ENCODE measurements at regions not wholly inside any gene's neighbourhood (a gene's known extent, or its start where the extent isn't known, plus 50 kb on each side); places are given as distances from the start of the nearest gene placed in this dataset.

DNA sequence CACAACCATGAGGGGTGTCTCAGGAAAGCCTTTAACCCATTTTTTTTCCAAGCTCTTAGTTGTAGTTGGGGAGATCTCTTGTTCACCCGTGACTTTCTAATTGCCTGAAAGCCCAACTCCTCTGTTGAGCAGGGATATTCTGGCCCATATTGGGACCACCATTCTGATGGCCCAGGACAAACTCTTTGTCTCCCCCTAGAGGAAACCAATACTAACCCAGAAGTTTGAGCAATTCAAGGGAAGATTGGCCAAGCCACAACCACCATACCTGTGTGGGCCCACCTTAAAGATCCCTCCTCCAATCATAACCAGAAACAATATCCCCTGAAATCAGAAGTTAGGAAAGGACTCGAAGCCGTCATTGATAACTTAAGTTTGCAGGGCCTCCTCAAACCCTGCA lies 132.6 kb downstream of the THBS2 start:
- BruUV-seq (replicated peaks): no TSS peak
- no peaks in the 10 kb centered on the region for H3K27me3 Mint-ChIP-seq (ENCODE audit: insufficient read depth, unreplicated experiment)
- ChIA-PET CTCF (no interaction called here), POLR2A (no interaction called here)
- H3K9me3 Mint-ChIP-seq (ENCODE audit: unreplicated experiment): no peaks in the 10 kb centered on the region
- H3K36me3 Mint-ChIP-seq (ENCODE audit: insufficient read depth, unreplicated experiment): no peaks in the 10 kb centered on the region
- H3K4me3 Mint-ChIP-seq (ENCODE audit: unreplicated experiment): no peak overlapping the region
- no peak overlapping the region for H3K27ac Mint-ChIP-seq (ENCODE audit: low read depth, unreplicated experiment)
- DNase-seq (ENCODE audit: unreplicated experiment): no peak
- TF ChIP-seq, protein P1, sequence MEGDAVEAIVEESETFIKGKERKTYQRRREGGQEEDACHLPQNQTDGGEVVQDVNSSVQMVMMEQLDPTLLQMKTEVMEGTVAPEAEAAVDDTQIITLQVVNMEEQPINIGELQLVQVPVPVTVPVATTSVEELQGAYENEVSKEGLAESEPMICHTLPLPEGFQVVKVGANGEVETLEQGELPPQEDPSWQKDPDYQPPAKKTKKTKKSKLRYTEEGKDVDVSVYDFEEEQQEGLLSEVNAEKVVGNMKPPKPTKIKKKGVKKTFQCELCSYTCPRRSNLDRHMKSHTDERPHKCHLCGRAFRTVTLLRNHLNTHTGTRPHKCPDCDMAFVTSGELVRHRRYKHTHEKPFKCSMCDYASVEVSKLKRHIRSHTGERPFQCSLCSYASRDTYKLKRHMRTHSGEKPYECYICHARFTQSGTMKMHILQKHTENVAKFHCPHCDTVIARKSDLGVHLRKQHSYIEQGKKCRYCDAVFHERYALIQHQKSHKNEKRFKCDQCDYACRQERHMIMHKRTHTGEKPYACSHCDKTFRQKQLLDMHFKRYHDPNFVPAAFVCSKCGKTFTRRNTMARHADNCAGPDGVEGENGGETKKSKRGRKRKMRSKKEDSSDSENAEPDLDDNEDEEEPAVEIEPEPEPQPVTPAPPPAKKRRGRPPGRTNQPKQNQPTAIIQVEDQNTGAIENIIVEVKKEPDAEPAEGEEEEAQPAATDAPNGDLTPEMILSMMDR (IDR thresholded peaks at IDR 0.05; ENCODE audit: unreplicated experiment): no peak
- intact Hi-C loops (cut with micrococcal nuclease): no loop called here
- no peaks in the 10 kb centered on the region for H3K4me1 Mint-ChIP-seq (ENCODE audit: insufficient read depth, unreplicated experiment)

DNA sequence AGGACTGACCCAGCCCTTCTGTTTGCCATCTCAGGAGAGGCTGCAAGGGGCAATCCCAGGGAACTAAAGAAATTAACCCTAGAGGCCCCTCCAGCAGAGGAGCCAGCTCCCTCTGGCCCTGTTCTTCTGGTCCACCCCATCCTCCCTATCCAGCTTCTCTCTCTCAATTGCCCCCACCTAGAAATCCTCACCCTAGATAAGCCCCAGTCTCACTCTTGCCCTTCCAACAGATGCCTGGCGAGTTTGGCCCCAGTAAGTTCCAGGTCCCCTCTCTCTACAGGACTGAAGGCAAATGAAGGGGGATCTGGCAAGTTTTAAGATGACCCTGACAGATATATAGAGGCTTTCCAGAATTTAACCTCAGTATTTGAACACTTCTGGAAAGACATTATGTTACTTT lies 134.0 kb downstream of the THBS2 start:
- TF ChIP-seq, protein P1 (IDR thresholded peaks at IDR 0.05; ENCODE audit: unreplicated experiment): no peak
- Mint-ChIP-seq H3K9me3 (ENCODE audit: unreplicated experiment) (no peaks in the 10 kb centered on the region), H3K27ac (ENCODE audit: low read depth, unreplicated experiment) (no peak overlapping the region), H3K4me1 (ENCODE audit: insufficient read depth, unreplicated experiment) (no peaks in the 10 kb centered on the region), H3K36me3 (ENCODE audit: insufficient read depth, unreplicated experiment) (no peaks in the 10 kb centered on the region), H3K27me3 (ENCODE audit: insufficient read depth, unreplicated experiment) (no peaks in the 10 kb centered on the region), H3K4me3 (ENCODE audit: unreplicated experiment) (no peak overlapping the region)
- no peak for DNase-seq (ENCODE audit: unreplicated experiment)
- ChIA-PET POLR2A (no interaction called here), CTCF (interaction anchor here (0.6 kb wide), 1 partner anchor 164 kb away, joined by 3 read pairs; no protein-coding TSS in a partner anchor)
- intact Hi-C loops (cut with micrococcal nuclease): no loop called here
- BruUV-seq (replicated peaks): no TSS peak

DNA sequence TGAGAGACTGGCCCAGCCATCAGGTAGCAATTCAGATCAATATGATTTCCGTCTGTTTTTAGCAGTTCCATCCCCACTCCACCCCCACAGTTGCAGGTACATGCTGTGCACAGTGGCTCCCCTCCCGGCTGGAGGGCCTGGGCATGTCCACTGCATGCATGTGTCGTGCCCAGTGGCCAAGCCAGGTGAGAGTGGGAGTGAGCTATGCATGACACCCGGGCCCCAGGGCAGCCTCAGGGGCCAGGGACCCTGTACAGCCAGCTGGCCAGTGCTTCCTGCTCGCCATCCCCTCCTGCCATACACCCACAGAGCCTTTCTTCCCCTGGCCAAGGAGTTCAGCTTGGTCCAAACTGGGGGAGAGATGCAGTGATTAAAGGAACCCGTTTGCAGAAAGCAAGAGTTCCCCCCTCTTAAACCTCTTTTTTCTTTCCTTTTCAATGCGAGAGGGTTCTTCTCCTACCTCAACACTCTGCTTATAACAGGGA lies 135.3 kb downstream of the THBS2 start:
- POLR2A ChIA-PET: no interaction called here

DNA sequence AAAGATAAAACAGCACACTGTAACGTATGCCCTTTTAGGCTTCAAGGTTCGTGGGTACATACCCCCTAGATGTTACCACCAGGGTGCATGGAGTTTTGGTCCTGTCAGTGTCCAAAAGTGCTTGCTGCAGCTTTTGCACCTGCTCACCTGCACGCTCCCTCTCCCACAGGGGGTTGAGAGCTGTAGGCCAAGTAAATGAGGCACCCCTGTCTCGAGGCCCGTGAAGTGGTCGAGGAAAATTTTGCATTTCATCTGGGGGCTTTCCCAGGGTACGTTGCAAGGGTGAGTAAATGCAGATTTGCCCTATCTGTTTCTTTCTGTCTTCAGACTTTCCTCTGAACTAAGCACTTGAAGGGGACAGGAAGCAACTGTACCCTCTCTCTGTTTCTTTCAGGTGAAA lies 136.0 kb downstream of the THBS2 start:
- DNase-seq (ENCODE audit: unreplicated experiment): no peak
- ChIA-PET POLR2A (interaction anchor here (0.6 to 1.0 kb wide), 2 partner anchors 15 to 38 kb away, joined by 3 to 4 read pairs; no protein-coding TSS in a partner anchor), CTCF (no interaction called here)
- no TSS peak for BruUV-seq (replicated peaks)
- H3K36me3 Mint-ChIP-seq (ENCODE audit: insufficient read depth, unreplicated experiment): no peaks in the 10 kb centered on the region
- no peak overlapping the region for H3K27ac Mint-ChIP-seq (ENCODE audit: low read depth, unreplicated experiment)
- no peak overlapping the region for H3K4me3 Mint-ChIP-seq (ENCODE audit: unreplicated experiment)
- intact Hi-C loops (cut with micrococcal nuclease): no loop called here
- TF ChIP-seq, protein P1 (IDR thresholded peaks at IDR 0.05; ENCODE audit: unreplicated experiment): no peak
- no peaks in the 10 kb centered on the region for H3K9me3 Mint-ChIP-seq (ENCODE audit: unreplicated experiment)
- no peaks in the 10 kb centered on the region for H3K4me1 Mint-ChIP-seq (ENCODE audit: insufficient read depth, unreplicated experiment)
- no peaks in the 10 kb centered on the region for H3K27me3 Mint-ChIP-seq (ENCODE audit: insufficient read depth, unreplicated experiment)

More for the DNA sequence above, 135.3 kb downstream of the THBS2 start:
- CTCF ChIA-PET: interaction anchor here (0.6 kb wide), 1 partner anchor 194 kb away, joined by 3 read pairs; no protein-coding TSS in a partner anchor
- no peak for DNase-seq (ENCODE audit: unreplicated experiment)
- TF ChIP-seq, protein P1 (IDR thresholded peaks at IDR 0.05; ENCODE audit: unreplicated experiment): no peak
- Mint-ChIP-seq H3K27me3 (ENCODE audit: insufficient read depth, unreplicated experiment) (no peaks in the 10 kb centered on the region), H3K4me1 (ENCODE audit: insufficient read depth, unreplicated experiment) (no peaks in the 10 kb centered on the region), H3K36me3 (ENCODE audit: insufficient read depth, unreplicated experiment) (no peaks in the 10 kb centered on the region), H3K9me3 (ENCODE audit: unreplicated experiment) (no peaks in the 10 kb centered on the region), H3K27ac (ENCODE audit: low read depth, unreplicated experiment) (no peak overlapping the region), H3K4me3 (ENCODE audit: unreplicated experiment) (no peak overlapping the region)
- BruUV-seq (replicated peaks): no TSS peak
- intact Hi-C loops (cut with micrococcal nuclease): no loop called here

All from MCF 10A (cell line).